ENCODE measurements at regions not wholly inside any gene's neighbourhood (a gene's known extent, or its start where the extent isn't known, plus 50 kb on each side); places are given as distances from the start of the nearest gene placed in this dataset.

DNA sequence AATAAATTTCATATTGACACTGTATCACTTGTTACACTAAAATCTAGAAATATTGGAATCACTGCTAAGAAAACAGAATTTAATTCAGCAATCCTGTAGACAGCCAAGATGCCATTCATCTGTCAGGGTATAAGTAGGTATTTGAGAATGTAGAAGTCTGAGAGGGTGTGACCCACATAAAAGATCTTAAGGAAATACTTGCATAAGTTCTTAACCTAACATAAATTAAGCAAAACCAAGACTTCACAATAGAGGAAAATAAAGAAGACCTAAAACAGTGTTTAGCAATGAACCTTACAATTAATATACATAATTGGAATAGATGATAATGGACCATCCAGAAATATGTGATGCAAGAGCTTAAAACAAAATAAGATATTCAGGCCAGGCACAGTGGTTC lies 636.2 kb downstream of the TBC1D4 start:
- no peak for TF ChIP-seq EZH2phosphoT487 (IDR thresholded peaks at IDR 0.05; ENCODE audit: borderline replicate concordance, low read length)
- Histone ChIP-seq H3K4me1 (ENCODE audit: control insufficient read depth, low read length) (no peaks in the 10 kb centered on the region), H3K27me3 (ENCODE audit: control insufficient read depth, low read length) (no peaks in the 10 kb centered on the region)

DNA sequence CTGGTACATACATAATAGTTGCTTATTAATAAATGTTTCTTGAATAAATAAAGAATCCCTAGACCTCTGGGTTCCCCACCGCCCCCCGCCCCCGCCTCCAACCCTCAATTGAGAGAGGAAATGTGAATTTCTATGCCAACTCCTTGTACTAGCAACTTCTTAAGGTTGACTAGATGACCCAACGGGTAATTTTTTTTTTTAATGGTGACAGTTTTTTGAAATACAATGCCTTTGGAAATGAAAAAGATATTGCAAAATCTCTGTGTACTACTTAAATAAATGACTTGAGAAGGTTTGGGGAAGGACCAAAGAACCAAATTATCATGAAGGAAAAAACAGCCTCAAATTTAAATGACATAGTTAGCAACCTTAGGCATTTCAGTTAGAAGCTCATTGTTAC lies 640.3 kb downstream of the TBC1D4 start:
- H3K9me2 ChIP-seq (replicated peaks; ENCODE audit: control insufficient read depth, low read length): no peaks in the 10 kb centered on the region
- H3K36me3 ChIP-seq (ENCODE audit: control insufficient read depth, low read length): no peaks in the 10 kb centered on the region
- no peak overlapping the region for H3K27ac ChIP-seq (ENCODE audit: low read depth, low read length)
- H3K27me3 ChIP-seq (ENCODE audit: control insufficient read depth, low read length): no peaks in the 10 kb centered on the region
- TF ChIP-seq, protein P1, sequence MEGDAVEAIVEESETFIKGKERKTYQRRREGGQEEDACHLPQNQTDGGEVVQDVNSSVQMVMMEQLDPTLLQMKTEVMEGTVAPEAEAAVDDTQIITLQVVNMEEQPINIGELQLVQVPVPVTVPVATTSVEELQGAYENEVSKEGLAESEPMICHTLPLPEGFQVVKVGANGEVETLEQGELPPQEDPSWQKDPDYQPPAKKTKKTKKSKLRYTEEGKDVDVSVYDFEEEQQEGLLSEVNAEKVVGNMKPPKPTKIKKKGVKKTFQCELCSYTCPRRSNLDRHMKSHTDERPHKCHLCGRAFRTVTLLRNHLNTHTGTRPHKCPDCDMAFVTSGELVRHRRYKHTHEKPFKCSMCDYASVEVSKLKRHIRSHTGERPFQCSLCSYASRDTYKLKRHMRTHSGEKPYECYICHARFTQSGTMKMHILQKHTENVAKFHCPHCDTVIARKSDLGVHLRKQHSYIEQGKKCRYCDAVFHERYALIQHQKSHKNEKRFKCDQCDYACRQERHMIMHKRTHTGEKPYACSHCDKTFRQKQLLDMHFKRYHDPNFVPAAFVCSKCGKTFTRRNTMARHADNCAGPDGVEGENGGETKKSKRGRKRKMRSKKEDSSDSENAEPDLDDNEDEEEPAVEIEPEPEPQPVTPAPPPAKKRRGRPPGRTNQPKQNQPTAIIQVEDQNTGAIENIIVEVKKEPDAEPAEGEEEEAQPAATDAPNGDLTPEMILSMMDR (IDR thresholded peaks at IDR 0.05; ENCODE audit: low read depth, low read length, poor library complexity, severe bottlenecking): no peak
- no peak for TF ChIP-seq EZH2phosphoT487 (IDR thresholded peaks at IDR 0.05; ENCODE audit: borderline replicate concordance, low read length)
- no peaks in the 10 kb centered on the region for H3K9me3 ChIP-seq (ENCODE audit: control insufficient read depth, insufficient read depth, low read length)
- no peak overlapping the region for H3K4me2 ChIP-seq (ENCODE audit: low read length)
- no peak overlapping the region for H3K4me3 ChIP-seq (ENCODE audit: low read length)
- H3F3A ChIP-seq (ENCODE audit: control insufficient read depth, insufficient read depth): no peaks in the 10 kb centered on the region
- H3K79me2 ChIP-seq (ENCODE audit: control insufficient read depth, low read length): no peaks in the 10 kb centered on the region
- no peaks in the 10 kb centered on the region for H3K4me1 ChIP-seq (ENCODE audit: control insufficient read depth, low read length)
- no peaks in the 10 kb centered on the region for H4K20me1 ChIP-seq (ENCODE audit: control insufficient read depth, insufficient read depth, low read depth, low read length)

More for the DNA sequence above, 636.2 kb downstream of the TBC1D4 start:
- no peaks in the 10 kb centered on the region for H3K79me2 ChIP-seq (ENCODE audit: control insufficient read depth, low read length)
- no peak overlapping the region for H3K27ac ChIP-seq (ENCODE audit: low read depth, low read length)
- H3K4me3 ChIP-seq (ENCODE audit: low read length): no peak overlapping the region
- no peaks in the 10 kb centered on the region for H4K20me1 ChIP-seq (ENCODE audit: control insufficient read depth, insufficient read depth, low read depth, low read length)
- H3F3A ChIP-seq (ENCODE audit: control insufficient read depth, insufficient read depth): no peaks in the 10 kb centered on the region
- H3K9me3 ChIP-seq (ENCODE audit: control insufficient read depth, insufficient read depth, low read length): no peaks in the 10 kb centered on the region
- H3K9me2 ChIP-seq (replicated peaks; ENCODE audit: control insufficient read depth, low read length): no peaks in the 10 kb centered on the region
- H3K36me3 ChIP-seq (ENCODE audit: control insufficient read depth, low read length): no peaks in the 10 kb centered on the region
- H3K4me2 ChIP-seq (ENCODE audit: low read length): no peak overlapping the region

DNA sequence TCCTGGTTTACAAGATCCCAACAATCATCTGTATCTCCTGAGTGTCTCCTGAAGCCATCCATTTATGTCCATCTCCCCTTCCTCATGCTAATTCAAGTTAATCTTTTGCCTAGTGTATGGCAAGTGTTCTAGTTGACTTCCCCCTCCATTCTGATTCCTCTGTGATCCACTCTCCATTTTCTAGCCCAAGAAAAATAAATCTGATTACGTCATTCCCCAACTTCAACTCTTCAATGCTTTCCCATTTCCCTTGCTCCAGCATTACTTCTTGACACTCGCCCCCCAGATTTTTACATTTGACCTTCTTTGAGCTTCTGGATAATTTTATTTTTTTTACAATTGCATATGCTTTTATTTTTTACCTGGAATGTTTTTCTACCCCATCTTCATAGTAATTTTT lies 640.8 kb downstream of the TBC1D4 start:
- no peaks in the 10 kb centered on the region for H4K20me1 ChIP-seq (ENCODE audit: control insufficient read depth, insufficient read depth, low read depth, low read length)
- no peaks in the 10 kb centered on the region for H3K9me3 ChIP-seq (ENCODE audit: control insufficient read depth, insufficient read depth, low read length)
- H3K4me1 ChIP-seq (ENCODE audit: control insufficient read depth, low read length): no peaks in the 10 kb centered on the region
- H3K27ac ChIP-seq (ENCODE audit: low read depth, low read length): no peak overlapping the region
- no peak overlapping the region for H3K4me2 ChIP-seq (ENCODE audit: low read length)
- H3K79me2 ChIP-seq (ENCODE audit: control insufficient read depth, low read length): no peaks in the 10 kb centered on the region
- H3F3A ChIP-seq (ENCODE audit: control insufficient read depth, insufficient read depth): no peaks in the 10 kb centered on the region
- H3K36me3 ChIP-seq (ENCODE audit: control insufficient read depth, low read length): no peaks in the 10 kb centered on the region
- H3K4me3 ChIP-seq (ENCODE audit: low read length): no peak overlapping the region
- H3K9me2 ChIP-seq (replicated peaks; ENCODE audit: control insufficient read depth, low read length): no peaks in the 10 kb centered on the region
- no peak for TF ChIP-seq EZH2phosphoT487 (IDR thresholded peaks at IDR 0.05; ENCODE audit: borderline replicate concordance, low read length)
- H3K27me3 ChIP-seq (ENCODE audit: control insufficient read depth, low read length): no peaks in the 10 kb centered on the region

DNA sequence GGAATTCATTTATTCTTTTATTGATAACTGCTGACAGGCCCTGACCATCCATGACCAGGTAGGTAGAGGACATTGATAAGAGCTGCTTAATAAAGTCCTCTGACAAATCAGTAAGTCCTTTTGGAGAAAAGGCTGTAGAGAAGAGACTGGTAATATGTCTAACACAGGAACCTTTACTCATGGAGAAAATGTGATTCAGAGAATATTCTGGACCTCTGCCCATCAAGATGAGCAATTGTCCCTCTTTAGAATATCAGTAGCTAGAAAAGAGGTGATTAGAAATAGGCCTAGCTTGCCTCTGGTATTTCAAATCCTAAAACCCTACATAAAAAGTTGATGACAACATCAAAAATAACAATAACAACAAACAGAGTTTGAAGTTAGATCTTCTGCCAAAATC lies 642.3 kb downstream of the TBC1D4 start:
- H3K4me3 ChIP-seq (ENCODE audit: low read length): no peak overlapping the region
- no peaks in the 10 kb centered on the region for H3K79me2 ChIP-seq (ENCODE audit: control insufficient read depth, low read length)
- H3K9me2 ChIP-seq (replicated peaks; ENCODE audit: control insufficient read depth, low read length): no peaks in the 10 kb centered on the region
- H3K36me3 ChIP-seq (ENCODE audit: control insufficient read depth, low read length): no peaks in the 10 kb centered on the region
- TF ChIP-seq, protein P1 (IDR thresholded peaks at IDR 0.05; ENCODE audit: low read depth, low read length, poor library complexity, severe bottlenecking): no peak
- TF ChIP-seq EZH2phosphoT487 (IDR thresholded peaks at IDR 0.05; ENCODE audit: borderline replicate concordance, low read length): no peak
- H4K20me1 ChIP-seq (ENCODE audit: control insufficient read depth, insufficient read depth, low read depth, low read length): no peaks in the 10 kb centered on the region
- no peaks in the 10 kb centered on the region for H3K4me1 ChIP-seq (ENCODE audit: control insufficient read depth, low read length)
- no peaks in the 10 kb centered on the region for H3F3A ChIP-seq (ENCODE audit: control insufficient read depth, insufficient read depth)
- H3K4me2 ChIP-seq (ENCODE audit: low read length): no peak overlapping the region
- H3K27me3 ChIP-seq (ENCODE audit: control insufficient read depth, low read length): no peaks in the 10 kb centered on the region
- H3K27ac ChIP-seq (ENCODE audit: low read depth, low read length): no peak overlapping the region
- no peaks in the 10 kb centered on the region for H3K9me3 ChIP-seq (ENCODE audit: control insufficient read depth, insufficient read depth, low read length)
